ENCODE measurements at regions not wholly inside any gene's neighbourhood (a gene's known extent, or its start where the extent isn't known, plus 50 kb on each side); places are given as distances from the start of the nearest gene placed in this dataset.
"Not testable (repeated sequence)": the region's sequence is repeated elsewhere in the genome, so short reads cannot be mapped to it uniquely, and the experiment has no call there.

DNA sequence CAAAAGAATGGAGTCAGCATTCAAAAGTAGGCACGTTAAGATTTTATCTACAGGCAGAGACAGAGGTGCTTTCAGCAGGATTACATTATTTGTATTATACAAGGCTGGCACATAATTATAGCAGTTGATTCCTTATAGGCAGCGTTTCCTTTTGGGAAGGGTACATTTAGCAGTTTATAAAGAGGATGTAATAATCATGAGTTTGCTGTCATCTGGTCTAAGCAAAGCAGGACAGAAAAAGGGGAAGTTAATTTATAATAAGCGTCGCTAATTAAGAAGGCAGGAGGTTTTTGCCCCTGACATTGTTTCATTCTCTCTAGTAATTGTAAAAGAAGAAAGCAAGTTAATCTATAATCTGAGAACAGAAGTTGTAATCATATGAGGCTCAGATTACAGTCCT is 259.9 kb upstream of the MDGA2 start:
- no peak for DNase-seq

DNA sequence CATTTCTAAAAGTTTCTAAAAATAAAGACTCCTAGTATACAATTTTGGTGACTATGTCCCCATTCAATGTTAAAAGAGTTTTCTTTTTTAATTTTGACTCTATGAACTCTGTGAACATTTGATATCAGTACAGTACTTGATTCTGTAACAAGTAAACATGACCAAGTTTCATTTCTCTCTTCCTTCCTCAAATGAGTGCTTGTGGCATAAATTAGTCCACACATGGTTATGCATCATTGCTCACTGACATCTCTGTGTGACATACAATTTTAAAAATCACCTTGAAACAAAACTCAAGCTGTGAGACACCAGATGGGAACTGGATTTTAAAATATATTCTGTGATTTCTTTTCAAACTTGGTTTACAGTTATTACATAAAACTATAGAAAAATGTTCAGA is 253.9 kb upstream of the MDGA2 start:
- no peak for DNase-seq

DNA sequence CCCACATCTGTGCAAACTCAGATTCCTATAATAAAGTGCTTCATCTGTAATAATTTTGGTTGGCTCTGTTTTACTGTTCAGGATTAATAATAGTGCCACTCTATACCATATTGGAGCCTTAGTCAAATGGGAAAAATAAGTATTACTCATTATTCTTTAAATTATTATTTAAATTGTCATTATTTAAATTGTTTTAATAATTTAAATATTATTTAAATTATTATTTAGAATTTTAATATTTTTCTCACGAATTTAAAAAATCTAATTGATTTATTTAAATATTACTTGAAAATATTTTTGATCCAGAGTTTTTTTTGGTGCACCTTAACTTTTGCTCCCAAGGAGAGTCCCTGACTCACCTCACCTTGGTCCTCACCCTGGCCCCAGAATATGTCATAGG is 245.7 kb upstream of the MDGA2 start:
- no peak for DNase-seq

DNA sequence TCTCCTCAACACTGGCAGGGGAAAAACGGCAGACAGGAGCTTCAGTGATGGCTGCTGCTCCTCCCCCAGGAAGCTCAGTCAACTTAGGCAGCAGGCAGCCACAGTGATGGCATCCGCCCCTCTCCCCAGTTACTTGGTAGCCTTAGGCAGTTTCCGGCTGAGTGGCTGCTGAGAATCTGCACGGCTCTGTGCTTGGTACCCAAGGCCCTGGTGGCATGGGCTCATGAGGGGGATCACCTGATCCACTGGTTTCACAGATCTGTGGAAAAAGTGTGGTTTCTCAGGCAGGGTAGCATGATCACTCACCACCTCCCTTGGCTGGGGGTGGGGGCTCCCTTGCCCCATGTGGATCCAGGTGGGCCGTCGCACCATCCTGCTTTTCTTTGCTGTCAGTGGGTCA is 244.6 kb upstream of the MDGA2 start:
- no peak for DNase-seq

GRCh38 chr14:47919334-47919846 is 244.0 kb upstream of the MDGA2 start:
- no peak for DNase-seq

DNA sequence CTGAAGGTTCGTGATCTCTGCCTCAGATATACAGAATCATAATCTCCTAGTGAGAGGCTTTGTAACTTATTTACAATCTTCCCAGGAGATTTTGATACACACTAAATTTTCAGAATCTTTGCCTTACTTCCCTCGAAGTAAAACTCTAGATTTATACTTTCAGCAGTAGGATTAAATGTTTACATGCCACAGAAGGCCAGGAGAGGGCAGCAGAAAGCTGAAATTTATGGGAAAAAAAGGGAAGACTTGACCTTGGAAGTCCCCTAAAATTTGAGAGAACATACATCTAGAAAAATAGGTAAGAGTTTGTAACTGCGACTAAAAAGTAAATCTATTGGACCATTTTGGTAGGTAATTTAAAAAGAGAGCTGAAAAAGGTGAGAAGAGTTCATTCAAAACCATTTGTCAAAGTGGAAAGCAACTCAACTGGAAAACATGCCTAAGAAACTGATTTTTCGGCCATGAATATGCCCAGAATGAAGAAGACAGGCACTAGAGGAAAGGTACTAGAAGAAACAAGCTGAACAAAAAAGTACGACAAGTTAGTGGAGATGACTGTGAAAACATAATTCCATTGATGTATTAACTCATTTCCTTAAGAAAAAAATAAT is 242.0 kb upstream of the MDGA2 start:
- no peak for DNase-seq

DNA sequence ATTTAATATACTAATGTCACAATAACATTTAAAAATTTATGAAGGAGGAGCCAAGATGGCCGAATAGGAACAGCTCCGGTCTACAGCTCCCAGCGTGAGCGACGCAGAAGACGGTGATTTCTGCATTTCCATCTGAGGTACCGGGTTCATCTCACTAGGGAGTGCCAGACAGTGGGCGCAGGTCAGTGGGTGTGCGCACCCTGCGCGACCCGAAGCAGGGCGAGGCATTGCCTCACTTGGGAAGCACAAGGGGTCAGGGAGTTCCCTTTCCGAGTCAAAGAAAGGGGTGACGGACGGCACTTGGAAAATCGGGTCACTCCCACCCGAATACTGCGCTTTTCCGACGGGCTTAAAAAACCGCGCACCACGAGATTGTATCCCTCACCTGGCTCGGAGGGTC is 225.7 kb upstream of the MDGA2 start:
- not testable (repeated sequence) for DNase-seq

DNA sequence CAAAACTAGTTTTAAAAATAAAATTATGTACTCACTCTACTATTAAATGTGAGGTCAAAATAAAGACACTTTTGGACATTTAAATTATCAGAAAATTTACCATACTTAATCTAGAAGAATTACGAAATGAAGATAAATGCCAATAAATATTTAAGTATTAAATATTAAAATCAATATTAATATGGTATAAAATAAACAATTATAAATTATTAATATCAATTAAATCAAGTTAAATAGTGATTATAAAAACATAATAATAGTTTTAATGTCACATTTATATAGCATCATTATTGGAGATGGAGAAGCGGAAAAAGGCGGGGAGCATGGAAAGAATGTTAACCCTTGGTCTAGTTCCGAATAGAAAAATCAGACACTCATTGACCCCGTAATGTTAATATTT is 224.3 kb upstream of the MDGA2 start:
- no peak for DNase-seq

- DNase-seq, result no peak
These were observed 198.9 kb upstream of the MDGA2 start for GRCh38 chr14:47874350-47874749.

DNA sequence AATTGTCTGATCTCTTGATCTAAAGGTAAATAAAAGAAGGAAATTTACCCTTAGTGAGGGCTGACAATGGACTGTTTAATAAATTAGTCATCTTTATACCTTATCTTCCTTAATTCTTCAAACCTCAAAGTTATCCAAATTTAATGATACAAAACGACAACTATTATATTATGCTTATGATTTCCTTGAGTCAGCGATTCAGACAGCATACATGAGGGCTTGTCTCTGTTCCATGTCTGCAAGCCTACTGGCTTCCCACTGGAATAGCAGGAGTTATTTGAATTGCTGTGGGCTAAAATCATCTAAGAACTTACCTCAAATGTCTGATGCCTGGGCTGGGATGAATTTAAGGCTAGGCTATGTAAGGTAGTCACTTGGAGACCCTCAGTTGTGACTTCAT is 197.2 kb upstream of the MDGA2 start:
- no peak for DNase-seq

- DNase-seq, result no peak
These were observed 188.0 kb upstream of the MDGA2 start for GRCh38 chr14:47863441-47863840.

- DNase-seq, result no peak
These were observed 182.2 kb upstream of the MDGA2 start for GRCh38 chr14:47857646-47858045.

- no peak for DNase-seq
These were observed 176.9 kb upstream of the MDGA2 start for GRCh38 chr14:47852278-47852677.

DNA sequence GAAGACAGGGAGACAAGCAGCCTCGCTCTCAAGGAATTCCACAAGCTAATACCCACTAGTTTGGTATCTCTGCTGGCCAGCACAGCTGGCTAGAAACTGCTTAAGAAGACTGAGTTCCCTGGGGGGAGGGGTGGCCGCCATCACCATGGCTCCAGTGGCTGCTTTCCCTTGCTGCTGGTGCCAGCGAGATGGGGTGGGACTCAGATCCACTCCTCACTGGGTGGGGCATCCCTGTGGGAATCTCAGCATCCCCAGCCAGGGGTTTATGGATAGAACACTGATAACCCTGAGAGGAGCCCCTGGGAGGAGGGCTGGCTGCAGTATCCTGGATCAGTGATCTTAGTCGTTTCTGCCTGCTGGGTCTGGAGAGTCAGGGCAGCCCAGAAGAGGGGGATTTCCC is 170.6 kb upstream of the MDGA2 start:
- no peak for DNase-seq

DNA sequence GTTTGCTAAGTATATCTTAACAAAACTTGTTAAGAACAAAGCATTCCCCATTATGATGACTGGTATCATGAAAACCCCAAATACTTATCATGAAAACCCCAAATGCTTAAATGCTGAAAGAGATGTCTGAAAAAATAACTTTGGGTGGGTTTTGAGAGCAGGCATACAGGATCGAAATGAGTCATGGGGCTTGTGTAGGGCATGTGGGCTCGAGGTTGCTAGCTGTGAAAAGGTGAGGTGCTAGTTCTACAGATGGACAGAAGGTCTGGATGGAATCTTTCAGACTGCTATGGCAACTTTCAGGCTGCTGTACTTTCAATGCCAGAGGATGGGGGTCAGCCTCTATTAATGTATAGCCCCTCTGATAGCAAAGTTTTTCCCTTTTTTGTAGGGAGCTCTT is 167.8 kb upstream of the MDGA2 start:
- no peak for DNase-seq

GRCh38 chr14:47833011-47833410 is 157.6 kb upstream of the MDGA2 start:
- no peak for DNase-seq

- no peak for DNase-seq
These were observed 151.4 kb upstream of the MDGA2 start for GRCh38 chr14:47826809-47827208.

DNA sequence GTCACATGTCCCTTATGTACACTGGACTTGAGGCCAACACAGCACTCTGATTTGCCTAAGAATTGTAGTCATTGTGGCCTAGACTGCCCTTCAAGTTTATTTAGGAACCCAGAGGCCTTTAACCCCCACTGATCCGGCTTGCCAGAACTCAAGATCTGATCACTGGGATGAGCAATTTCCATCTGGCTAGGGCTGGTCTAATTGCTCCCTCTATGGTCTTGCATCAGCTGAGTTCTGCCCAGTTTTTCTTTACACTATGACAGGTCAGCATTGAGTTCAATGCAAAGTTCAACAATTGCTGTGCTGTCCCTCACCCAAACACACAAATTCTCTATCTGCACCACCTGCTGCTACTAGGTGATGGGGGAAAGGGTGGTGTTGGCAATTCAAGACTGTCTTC is 146.9 kb upstream of the MDGA2 start:
- DNase-seq, result no peak

- DNase-seq, result no peak
These were observed 145.7 kb upstream of the MDGA2 start for GRCh38 chr14:47821135-47821534.

DNA sequence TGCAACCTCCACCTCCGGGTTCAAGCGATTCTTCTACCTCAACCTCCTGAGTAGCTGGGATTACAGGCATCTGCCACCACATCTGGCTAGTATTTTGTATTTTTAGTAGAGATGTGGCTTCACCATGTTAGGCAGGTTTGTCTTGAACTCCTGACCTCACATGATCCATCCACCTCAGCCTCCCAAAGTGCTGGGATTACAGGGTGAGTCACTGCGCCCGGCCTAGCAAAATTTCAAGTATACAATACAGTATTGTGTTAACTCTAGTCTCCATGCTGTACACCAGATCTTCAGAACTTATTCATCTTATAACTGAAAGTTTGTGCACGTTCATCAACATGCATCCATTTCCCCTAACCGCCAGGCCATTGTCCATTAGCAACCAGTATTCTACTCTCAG is 115.1 kb upstream of the MDGA2 start:
- DNase-seq, result no peak

DNA sequence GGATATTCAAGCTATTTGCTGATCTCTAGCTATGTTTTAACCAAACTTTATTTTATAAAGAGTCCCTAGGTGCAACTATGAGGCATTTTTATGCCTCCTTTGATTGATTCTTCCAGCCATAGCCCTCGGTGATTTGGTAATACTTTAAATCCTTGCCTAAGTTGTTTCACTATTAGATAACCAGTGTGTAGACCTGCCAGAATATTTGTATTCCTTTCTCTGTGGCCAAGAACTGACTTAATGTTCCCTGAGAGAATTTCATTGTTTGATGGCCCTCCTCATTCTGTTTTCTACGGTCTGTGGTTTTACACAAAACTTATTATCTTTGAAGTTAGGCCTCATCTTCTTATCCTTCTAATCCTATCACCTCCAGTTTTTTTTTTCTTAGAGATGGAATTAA is 109.7 kb upstream of the MDGA2 start:
- no peak for DNase-seq

DNA sequence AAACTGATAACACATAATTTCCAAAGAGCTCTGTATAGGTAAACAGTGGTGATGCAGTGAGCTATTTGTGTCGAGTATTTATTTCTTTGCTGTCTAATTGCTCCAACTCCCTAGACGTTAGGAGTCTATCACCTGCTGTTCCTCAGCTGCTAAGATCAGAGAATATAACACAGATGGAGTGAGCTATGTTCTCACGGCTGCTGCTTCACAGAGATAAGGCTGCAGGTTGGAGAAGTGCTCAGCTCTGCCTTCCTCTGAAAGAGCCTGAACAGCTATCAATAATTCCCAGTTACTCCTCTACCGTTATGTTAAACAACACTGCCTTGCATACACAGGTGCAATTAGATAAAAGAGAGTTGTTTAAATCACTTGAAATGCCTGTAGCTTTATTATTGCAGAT is 103.2 kb upstream of the MDGA2 start:
- no peak for DNase-seq

- no peak for DNase-seq
These were observed 97.2 kb upstream of the MDGA2 start for GRCh38 chr14:47772652-47773051.

GRCh38 chr14:47763188-47763854 is 87.9 kb upstream of the MDGA2 start:
- DNase-seq, result no peak

- no peak for DNase-seq
These were observed 71.6 kb upstream of the MDGA2 start for GRCh38 chr14:47746986-47747385.

Data from activated naive CD4-positive, alpha-beta T cell treated with anti-CD3 and anti-CD28 coated beads, Interleukin-2, amount 50 U/mL, for 16 hours (primary cell).